Neuronal stem cell (in vitro differentiated cells): ENCODE measurements at regions not wholly inside any gene's neighbourhood (a gene's known extent, or its start where the extent isn't known, plus 50 kb on each side); places are given as distances from the start of the nearest gene placed in this dataset.

ENCODE experiments used
- DNase-seq: peaks from one replicate; pipeline ENCODE4 v3.0.0-alpha.2; 2013; ENCODE audit warnings: low spot score
- H2AFZ ChIP-seq: one replicate; pipeline ENCODE4 v1.6.1; 2013; ENCODE audit warnings: mild to moderate bottlenecking, low read length, inconsistent platforms
- H2AK5ac ChIP-seq: 2 replicates; pipeline ENCODE4 v1.6.1; 2013; ENCODE audit warnings: low read depth, mild to moderate bottlenecking, inconsistent platforms, low read length, moderate library complexity, mixed read lengths
- H2BK120ac ChIP-seq: 2 replicates; pipeline ENCODE4 v1.6.1; 2013; ENCODE audit warnings: low read depth, mild to moderate bottlenecking, inconsistent platforms, low read length, moderate library complexity, mixed read lengths
- H2BK12ac ChIP-seq: one replicate; pipeline ENCODE4 v1.6.1; 2013; ENCODE audit warnings: low read length, inconsistent platforms
- H2BK15ac ChIP-seq: 2 replicates; pipeline ENCODE4 v1.6.1; 2013; ENCODE audit warnings: mild to moderate bottlenecking, low read length, inconsistent platforms, mixed read lengths
- H2BK5ac ChIP-seq: one replicate; pipeline ENCODE4 v1.6.1; 2013; ENCODE audit warnings: inconsistent platforms, mild to moderate bottlenecking, low read length, moderate library complexity
- H3K14ac ChIP-seq: one replicate; pipeline ENCODE4 v1.6.1; 2013; ENCODE audit warnings: low read length, inconsistent platforms
- H3K18ac ChIP-seq: 2 replicates; pipeline ENCODE4 v1.6.1; 2013; ENCODE audit warnings: low read length, inconsistent platforms
- H3K23ac ChIP-seq: 2 replicates; pipeline ENCODE4 v1.6.1; 2013; ENCODE audit warnings: low read depth, mild to moderate bottlenecking, mixed read lengths, low read length, inconsistent platforms; ENCODE audit not compliant: poor library complexity
- H3K27ac ChIP-seq: replicated peaks from 3 replicates; pipeline ENCODE4 v1.5.1; 2013; ENCODE audit warnings: low read length, inconsistent platforms
- H3K27me3 ChIP-seq, 3 experiments: 2 replicates each; pipeline ENCODE4 v1.6.1; 2013; ENCODE audit warnings: low read length in 3 of 3, mild to moderate bottlenecking in 2 of 3, inconsistent platforms in 1 of 3, low read depth in 1 of 3, mixed read lengths in 1 of 3, moderate library complexity in 1 of 3; ENCODE audit not compliant: control insufficient read depth in 3 of 3, insufficient read depth in 3 of 3
- H3K36me3 ChIP-seq, 2 donors: replicated peaks in 1 of 2; 2 replicates each; pipeline ENCODE4 v1.6.1; 2013; ENCODE audit warnings: low read length in 2 of 2; ENCODE audit not compliant: control insufficient read depth in 2 of 2, insufficient read depth in 2 of 2
- H3K4ac ChIP-seq: 2 replicates; pipeline ENCODE4 v1.6.1; 2013; ENCODE audit warnings: inconsistent platforms, mild to moderate bottlenecking, low read length, moderate library complexity
- H3K4me1 ChIP-seq, 2 donors: 1 replicate in 1 of 2; 2 replicates in 1 of 2; pipeline ENCODE4 v1.6.1; 2013; ENCODE audit warnings: low read length in 2 of 2, low read depth in 1 of 2; ENCODE audit not compliant: control insufficient read depth in 2 of 2, insufficient read depth in 1 of 2
- H3K4me2 ChIP-seq: one replicate; pipeline ENCODE4 v1.6.1; 2013; ENCODE audit warnings: mild to moderate bottlenecking, low read length, inconsistent platforms; ENCODE audit not compliant: insufficient read depth, poor library complexity, severe bottlenecking
- H3K4me3 ChIP-seq, 2 donors: 2 replicates each; pipeline ENCODE4 v1.5.1; 2013; ENCODE audit warnings: low read length in 2 of 2, mild to moderate bottlenecking in 2 of 2, inconsistent platforms in 1 of 2, moderate library complexity in 1 of 2
- H3K79me1 ChIP-seq: one replicate; pipeline ENCODE4 v1.6.1; 2013; ENCODE audit warnings: low read depth, mild to moderate bottlenecking, inconsistent platforms, low read length, moderate library complexity
- H3K9ac ChIP-seq: one replicate; pipeline ENCODE4 v1.6.1; 2013; ENCODE audit warnings: mild to moderate bottlenecking, low read depth, low read length, inconsistent platforms; ENCODE audit not compliant: poor library complexity
- H3K9me3 ChIP-seq, 2 donors: replicated peaks in 1 of 2; 2 replicates each; pipeline versions ENCODE3 to v1.6.1; 2013; ENCODE audit warnings: low read length in 2 of 2, mild to moderate bottlenecking in 2 of 2, inconsistent platforms in 1 of 2, low read depth in 1 of 2, mixed read lengths in 1 of 2, moderate library complexity in 1 of 2; ENCODE audit not compliant: control insufficient read depth in 2 of 2, insufficient read depth in 1 of 2
- H4K8ac ChIP-seq: one replicate; pipeline ENCODE4 v1.6.1; 2013; ENCODE audit warnings: low read depth, mild to moderate bottlenecking, inconsistent platforms, low read length, moderate library complexity
- H4K91ac ChIP-seq: one replicate; pipeline ENCODE4 v1.6.1; 2013; ENCODE audit warnings: low read length, low read depth, mild to moderate bottlenecking, inconsistent platforms; ENCODE audit not compliant: poor library complexity
- WGBS, 2 donors: extraction: QIAGEN DNeasy Blood & Tissue Kit; methylation state at CpG; one replicate each; pipeline ENCODE4 v1.1.7; 2013; ENCODE audit warnings: missing lambda C conversion rate in 2 of 2, mixed read lengths in 1 of 2; ENCODE audit not compliant: insufficient read length in 2 of 2, insufficient replicate concordance in 1 of 2; ENCODE audit errors: extremely low coverage in 2 of 2; 5-methylcytosine and 5-hydroxymethylcytosine counted together

- H3K4me1 ChIP-seq = no peaks in the 10 kb centered on the region
- H2BK5ac ChIP-seq = no peak overlapping the region
- WGBS, 2 donors = no CpG with 5 or more reads among the region's 2 CpGs
- no peak overlapping the region for H3K4me3 ChIP-seq
- no peaks in the 10 kb centered on the region for H3K9me3 ChIP-seq
- no peak overlapping the region for H4K91ac ChIP-seq
- no peaks in the 10 kb centered on the region for H3K79me1 ChIP-seq
- DNase-seq = no peak
- no peak overlapping the region for H2AFZ ChIP-seq
- no peaks in the 10 kb centered on the region for H3K36me3 ChIP-seq
- no peak overlapping the region for H3K14ac ChIP-seq
- H3K4me2 ChIP-seq = no peak overlapping the region
- H3K4ac ChIP-seq = no peak overlapping the region
- no peak overlapping the region for H2BK12ac ChIP-seq
- H3K27me3 ChIP-seq = no peaks in the 10 kb centered on the region
- no peak overlapping the region for H4K8ac ChIP-seq
- no peak overlapping the region for H2BK15ac ChIP-seq
- no peak overlapping the region for H2BK120ac ChIP-seq
- H2AK5ac ChIP-seq = no peak overlapping the region
- H3K27ac ChIP-seq = no peak overlapping the region
- H3K9ac ChIP-seq = no peak overlapping the region
- H3K23ac ChIP-seq = no peak overlapping the region
- H3K18ac ChIP-seq = no peak overlapping the region
These were observed 266.6 kb upstream of the FAR2 start for GRCh38 chr12:28882444-28882843.

- H3K4me1 ChIP-seq = no peaks in the 10 kb centered on the region
- no peak overlapping the region for H2AFZ ChIP-seq
- H2BK120ac ChIP-seq = no peak overlapping the region
- no CpG with 5 or more reads among the region's 2 CpGs for WGBS, 2 donors
- H3K4me2 ChIP-seq = no peak overlapping the region
- H4K8ac ChIP-seq = no peak overlapping the region
- H2AK5ac ChIP-seq = no peak overlapping the region
- no peaks in the 10 kb centered on the region for H3K27me3 ChIP-seq
- no peak overlapping the region for H3K23ac ChIP-seq
- no peak overlapping the region for H2BK12ac ChIP-seq
- no peak overlapping the region for H3K4me3 ChIP-seq
- DNase-seq = no peak
- H3K36me3 ChIP-seq = no peaks in the 10 kb centered on the region
- no peak overlapping the region for H2BK5ac ChIP-seq
- no peak overlapping the region for H4K91ac ChIP-seq
- H2BK15ac ChIP-seq = no peak overlapping the region
- H3K9me3 ChIP-seq = no peaks in the 10 kb centered on the region
- H3K9ac ChIP-seq = no peak overlapping the region
- H3K14ac ChIP-seq = no peak overlapping the region
- H3K18ac ChIP-seq = no peak overlapping the region
- no peaks in the 10 kb centered on the region for H3K79me1 ChIP-seq
- no peak overlapping the region for H3K27ac ChIP-seq
- H3K4ac ChIP-seq = no peak overlapping the region
These were observed 265.6 kb upstream of the FAR2 start for GRCh38 chr12:28883406-28883997.

- Histone ChIP-seq H3K18ac (no peak overlapping the region), H2BK15ac (no peak overlapping the region), H2AK5ac (no peak overlapping the region), H3K4me1 (no peaks in the 10 kb centered on the region), H3K4ac (no peak overlapping the region), H2BK5ac (no peak overlapping the region), H3K23ac (no peak overlapping the region), H3K4me3 (no peak overlapping the region), H2AFZ (no peak overlapping the region), H3K9ac (no peak overlapping the region), H3K9me3 (no peaks in the 10 kb centered on the region), H4K8ac (no peak overlapping the region), H3K27ac (no peak overlapping the region), H3K14ac (no peak overlapping the region), H3K4me2 (no peak overlapping the region), H3K36me3 (no peaks in the 10 kb centered on the region), H4K91ac (no peak overlapping the region), H3K27me3 (no peaks in the 10 kb centered on the region), H2BK120ac (no peak overlapping the region), H3K79me1 (no peaks in the 10 kb centered on the region), H2BK12ac (no peak overlapping the region)
- no peak for DNase-seq
- WGBS, 2 donors = no CpG with 5 or more reads among the region's 3 CpGs
These were observed 264.0 kb upstream of the FAR2 start for GRCh38 chr12:28884904-28885679.

GRCh38 chr12:28885928-28886327, 263.1 kb upstream of the FAR2 start:
- H3K4ac ChIP-seq = no peak overlapping the region
- DNase-seq = no peak
- H3K79me1 ChIP-seq = no peaks in the 10 kb centered on the region
- no peak overlapping the region for H3K27ac ChIP-seq
- no peak overlapping the region for H3K18ac ChIP-seq
- H3K14ac ChIP-seq = no peak overlapping the region
- no peak overlapping the region for H3K4me3 ChIP-seq
- H2AK5ac ChIP-seq = no peak overlapping the region
- no peak overlapping the region for H4K8ac ChIP-seq
- H2BK15ac ChIP-seq = no peak overlapping the region
- no peak overlapping the region for H2AFZ ChIP-seq
- H3K36me3 ChIP-seq = no peaks in the 10 kb centered on the region
- H3K23ac ChIP-seq = no peak overlapping the region
- H2BK5ac ChIP-seq = no peak overlapping the region
- no peak overlapping the region for H3K4me2 ChIP-seq
- no peak overlapping the region for H2BK120ac ChIP-seq
- H4K91ac ChIP-seq = no peak overlapping the region
- H3K27me3 ChIP-seq = no peaks in the 10 kb centered on the region
- H2BK12ac ChIP-seq = no peak overlapping the region
- WGBS, 2 donors = no CpG with 5 or more reads among the region's 2 CpGs
- H3K4me1 ChIP-seq = no peaks in the 10 kb centered on the region
- H3K9ac ChIP-seq = no peak overlapping the region
- no peaks in the 10 kb centered on the region for H3K9me3 ChIP-seq
